ENCODE measurements at regions not wholly inside any gene's neighbourhood (a gene's known extent, or its start where the extent isn't known, plus 50 kb on each side); places are given as distances from the start of the nearest gene placed in this dataset.

DNA sequence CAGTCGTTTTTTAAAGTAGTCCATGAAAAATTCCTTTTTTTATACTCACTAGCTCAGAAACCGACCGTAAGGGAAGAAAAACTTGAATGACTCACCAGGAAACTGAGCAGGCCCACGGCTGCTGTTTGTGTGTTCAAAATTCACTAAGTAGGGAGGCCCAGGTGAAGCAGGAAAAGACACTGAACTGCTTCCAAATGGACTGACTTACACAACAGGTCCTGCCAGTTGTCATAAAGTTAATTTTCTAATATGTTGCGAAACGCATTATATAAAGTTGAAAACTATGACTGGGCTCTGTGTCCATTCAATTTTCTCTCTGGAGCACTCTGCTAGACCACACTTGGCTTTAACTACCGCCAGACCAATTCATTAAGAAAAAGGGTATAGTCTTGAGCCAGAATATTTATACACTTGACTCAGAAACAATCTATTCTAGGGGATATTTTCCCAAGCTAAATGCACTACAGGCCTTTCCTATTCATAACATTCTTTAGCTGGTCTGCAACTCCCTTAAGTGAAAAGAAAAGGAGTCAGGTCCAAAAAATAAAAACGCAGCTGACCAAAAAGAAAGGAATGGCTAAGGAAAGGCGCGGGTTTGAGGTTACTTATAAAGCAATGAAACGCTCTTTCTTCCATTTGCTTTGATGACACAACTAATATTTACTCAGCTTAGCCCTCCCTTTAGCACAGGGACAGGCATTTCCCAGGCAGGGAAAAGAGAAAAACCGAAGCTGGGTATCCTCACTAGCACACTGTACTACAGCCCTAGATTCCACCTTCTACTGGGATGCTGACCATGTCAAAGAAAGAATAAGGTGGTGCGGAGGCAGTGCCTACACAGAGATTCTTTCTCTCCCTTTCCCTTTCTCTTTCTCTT lies 306.3 kb upstream of the ESRRG start:
- no peak for DNase-seq

DNA sequence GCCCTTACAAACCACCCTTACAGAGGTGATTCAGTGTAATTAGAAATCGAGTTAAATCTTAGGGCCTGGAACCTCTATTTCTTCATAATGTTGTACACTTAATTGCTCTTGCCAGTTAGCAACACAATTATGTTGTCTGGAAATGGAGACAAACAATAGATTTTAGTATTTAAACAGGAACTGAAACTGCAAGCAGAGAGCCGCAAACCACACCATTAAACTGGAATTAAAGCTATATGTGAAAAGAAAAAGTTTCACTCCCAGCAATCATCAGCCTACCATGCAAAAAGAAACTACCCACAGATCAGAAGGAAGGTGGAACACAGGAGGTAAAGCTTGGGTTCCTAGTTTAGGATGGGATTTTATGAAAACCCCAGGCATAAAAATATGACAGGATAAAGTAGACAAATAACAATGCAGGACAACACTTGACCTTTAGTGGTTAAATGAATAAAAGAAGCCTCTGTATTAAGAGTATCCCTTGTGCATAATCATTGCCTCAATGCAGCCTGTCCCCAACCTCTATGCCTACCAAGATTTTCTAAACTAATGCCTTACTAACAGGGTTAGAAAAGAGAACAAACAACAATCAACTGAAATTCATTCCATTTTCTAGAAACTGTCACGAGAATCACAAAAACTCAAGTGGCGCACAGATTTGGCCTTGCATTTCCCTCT lies 304.3 kb upstream of the ESRRG start:
- no peak for DNase-seq

DNA sequence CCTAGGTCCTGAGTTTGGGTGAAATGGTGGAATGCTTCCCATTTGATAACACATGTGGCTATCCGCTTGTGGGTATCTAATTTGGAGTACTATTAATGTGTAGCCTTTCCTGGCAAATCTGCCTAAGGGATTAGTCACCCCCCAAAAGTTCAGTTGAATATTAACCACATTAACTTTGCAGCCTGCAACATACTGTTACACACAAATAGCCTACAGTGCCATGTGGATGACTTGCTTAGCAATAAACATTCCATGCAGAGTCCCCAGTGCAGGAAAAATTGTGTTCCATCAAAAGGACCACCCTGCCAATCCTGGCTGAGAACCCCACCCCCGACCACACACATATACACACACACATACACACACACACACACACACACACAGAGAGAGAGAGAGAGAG lies 303.3 kb upstream of the ESRRG start:
- DNase-seq: no peak

DNA sequence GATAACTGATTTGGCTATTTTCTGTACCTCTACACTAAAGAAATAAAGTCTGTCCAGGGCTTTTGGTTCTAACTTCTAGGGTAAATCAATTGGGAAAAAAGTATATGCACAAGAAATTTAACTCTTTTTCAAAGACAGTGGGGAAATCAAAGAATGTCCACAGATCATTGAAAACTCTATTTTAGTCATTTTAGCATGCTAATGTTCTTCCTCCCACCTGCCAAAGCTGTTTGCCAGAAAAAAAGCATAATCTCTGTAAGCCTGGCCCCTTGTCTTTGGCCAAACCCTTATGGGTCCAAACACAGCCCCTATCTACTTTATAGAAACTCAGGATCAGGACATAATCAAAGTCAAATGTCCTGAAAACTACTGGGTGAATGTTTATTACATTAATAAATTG lies 302.2 kb upstream of the ESRRG start:
- DNase-seq: no peak

DNA sequence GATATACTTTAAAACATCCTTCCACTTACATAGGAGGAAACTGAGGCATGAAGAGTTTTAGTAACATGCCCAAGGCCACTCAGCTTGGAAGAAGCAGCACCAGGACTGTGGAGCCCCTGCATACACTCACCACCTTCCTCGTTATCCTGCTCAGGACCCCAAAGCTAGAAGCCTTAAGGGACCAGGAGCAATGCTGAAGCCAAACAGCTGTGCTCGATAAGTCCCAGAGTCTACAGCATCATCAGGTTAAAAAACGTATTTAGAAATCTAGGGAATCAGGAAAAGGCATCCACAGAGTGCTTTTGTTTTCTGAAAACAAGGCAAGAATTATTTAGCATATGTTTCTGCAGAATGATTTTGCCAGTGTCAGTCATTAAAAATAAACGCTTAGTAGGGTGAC lies 301.7 kb upstream of the ESRRG start:
- DNase-seq: no peak

DNA sequence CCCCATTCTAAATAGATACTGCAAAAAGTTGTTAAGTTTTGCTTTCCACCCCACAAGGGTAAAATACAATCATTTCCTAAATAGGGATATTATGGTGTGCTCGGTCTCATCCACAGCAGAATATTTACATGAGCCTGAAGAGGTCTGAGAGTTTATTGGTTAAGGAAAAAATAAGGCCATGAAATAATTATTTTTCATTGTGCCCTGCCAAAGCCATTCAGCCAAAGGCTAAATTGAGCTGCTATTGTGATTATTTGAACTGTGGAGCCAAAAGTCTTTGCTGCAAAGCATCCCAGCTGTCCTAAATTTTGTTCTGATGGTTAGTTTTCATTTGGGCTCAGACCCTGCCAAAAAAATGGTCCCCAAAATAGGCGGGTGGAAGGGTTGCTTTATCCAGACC lies 298.7 kb upstream of the ESRRG start:
- DNase-seq: no peak

DNA sequence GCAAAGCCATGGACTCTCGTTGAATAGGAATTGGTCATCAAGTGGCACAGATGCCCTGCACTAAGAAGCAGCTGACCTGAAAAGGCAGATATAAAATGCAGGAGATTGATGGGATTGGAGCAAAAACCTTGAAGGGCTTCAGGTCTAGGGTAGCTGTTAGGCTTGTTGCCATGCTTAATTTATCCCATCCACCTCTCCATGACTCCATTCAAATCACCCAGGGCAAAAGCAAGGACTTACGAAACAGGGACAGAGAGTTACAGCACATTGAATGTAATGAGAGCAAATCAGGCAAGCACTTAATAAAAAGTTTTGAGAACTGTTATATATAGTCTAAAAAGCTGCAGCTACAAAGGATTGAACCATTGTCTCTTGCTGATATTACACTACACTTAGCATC lies 298.2 kb upstream of the ESRRG start:
- no peak for DNase-seq

DNA sequence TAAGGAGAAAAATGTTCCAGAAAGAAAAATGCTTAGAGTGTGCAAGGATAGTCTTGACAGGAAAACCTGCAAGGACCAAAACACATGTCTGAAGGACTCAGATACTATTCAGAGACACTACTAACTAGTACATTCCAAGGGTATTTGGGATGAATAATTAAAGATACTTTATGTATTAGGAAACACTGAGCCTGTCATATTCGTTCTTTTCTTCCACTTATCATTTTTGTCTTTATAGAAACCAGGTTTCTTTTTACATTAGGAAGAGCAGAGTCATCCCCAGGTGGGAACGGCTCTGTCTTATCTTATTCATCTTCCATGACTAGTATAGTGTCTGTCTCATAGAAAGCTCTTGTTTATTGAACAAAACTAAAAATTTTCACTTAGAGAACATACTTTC lies 296.2 kb upstream of the ESRRG start:
- DNase-seq: no peak

DNA sequence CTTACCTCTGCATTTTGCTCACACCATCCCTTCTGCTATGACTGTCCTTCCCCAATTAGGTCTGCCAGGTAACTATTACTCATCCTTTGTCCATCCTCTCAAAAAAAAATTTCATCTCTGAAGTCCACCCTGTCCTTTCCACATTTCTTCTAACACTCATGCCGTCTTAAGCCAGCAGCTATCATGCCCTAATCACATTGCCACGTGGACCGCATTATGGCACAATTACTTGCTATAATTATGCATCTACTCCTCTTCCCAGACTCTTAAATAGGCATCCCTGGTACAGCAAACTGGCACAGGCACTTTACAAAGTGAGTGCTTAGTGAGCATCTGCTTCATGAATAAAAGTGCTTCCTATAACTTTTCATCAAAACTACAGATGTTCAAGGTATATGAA lies 295.4 kb upstream of the ESRRG start:
- no peak for DNase-seq

DNA sequence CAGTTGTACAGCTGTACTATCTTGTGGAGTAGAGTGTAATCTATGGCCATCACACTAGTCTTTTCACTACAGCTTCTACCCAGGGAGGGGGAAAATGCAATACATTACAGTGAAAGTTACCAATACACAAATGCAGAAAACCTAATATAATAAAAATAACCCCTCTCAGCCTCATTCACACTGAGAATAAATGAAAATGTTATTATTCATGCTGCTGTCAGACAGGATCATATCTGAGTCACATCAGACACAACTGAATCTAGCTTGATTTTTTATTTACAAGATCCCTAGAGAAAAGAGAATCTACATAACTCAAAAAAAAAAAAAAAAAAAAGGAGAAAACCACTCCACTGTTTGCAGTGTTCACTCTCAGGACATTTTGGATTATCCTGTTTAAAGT lies 293.9 kb upstream of the ESRRG start:
- DNase-seq: no peak

DNA sequence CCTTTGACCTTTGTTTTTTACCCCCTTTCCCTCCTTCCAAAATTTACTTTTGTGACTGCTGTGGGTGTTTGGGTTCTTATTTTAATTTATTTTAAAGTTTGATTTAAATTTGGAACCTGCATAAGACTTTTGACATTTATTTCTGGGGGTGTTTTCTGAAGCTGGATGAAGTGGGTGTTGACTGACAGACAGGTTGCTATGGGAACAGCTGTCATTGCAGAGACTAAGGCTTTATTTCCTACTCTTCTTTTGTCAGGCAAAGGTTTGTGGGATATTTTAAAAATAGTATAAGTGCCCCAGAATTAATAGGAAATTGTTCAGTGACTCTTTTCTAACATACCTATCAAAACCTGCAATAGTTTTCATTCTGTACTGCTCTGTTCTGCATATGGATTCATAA lies 290.8 kb upstream of the ESRRG start:
- DNase-seq: no peak

DNA sequence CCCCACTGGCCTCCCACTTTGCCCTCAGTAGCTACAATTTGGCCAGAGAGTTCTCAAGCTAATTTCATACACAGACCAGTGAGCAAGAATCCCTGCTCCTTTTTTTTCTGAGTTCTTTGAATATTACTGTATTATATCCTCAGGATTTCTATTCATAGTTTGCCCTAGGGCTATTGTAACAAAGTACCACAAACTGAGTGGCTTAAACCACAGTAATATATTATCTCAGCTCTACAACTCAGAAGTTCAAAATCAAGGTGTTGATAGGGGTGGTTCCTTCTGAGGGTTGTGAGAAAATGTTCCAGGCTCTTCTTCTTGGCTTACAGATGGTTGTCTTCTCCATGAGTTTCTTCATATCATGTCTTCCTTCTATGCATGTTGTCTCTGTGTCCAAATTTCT lies 289.4 kb upstream of the ESRRG start:
- DNase-seq: no peak

DNA sequence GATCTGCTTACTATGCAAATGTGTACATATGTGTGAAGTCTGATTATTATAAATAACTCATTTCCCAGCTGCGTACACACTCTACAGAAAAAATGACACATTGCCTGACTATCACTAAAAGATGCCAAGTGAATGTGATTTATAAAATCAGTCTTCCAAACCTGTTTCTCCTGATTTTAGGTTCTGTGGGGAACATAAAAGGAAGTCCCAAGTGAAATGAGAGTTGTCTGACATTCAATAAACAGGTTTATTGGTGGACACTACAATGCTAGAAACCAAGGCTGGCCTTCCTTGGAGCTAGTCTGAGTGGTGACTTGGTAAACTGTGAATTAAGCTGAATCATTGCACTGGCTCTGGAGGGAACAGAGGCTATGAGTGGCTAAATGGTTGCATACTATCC lies 287.9 kb upstream of the ESRRG start:
- DNase-seq: no peak

DNA sequence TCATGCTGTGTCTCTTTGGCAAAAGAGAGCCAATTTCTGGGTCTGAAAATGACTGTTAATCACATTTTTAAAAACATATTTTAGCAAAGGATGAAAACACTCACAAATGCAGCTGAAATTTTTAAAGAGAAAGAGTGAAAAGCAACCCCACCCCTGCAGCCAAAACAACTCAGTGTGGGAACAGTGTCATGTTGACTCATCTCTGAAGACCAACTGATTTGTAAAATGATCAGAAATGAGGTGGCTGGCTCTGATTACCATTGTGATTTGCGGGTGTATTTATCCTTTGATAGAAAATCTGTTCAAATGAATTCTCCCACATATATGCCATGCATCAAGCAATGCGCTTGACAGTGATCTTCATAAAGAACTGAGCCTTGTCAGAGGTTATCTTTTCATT lies 287.0 kb upstream of the ESRRG start:
- no peak for DNase-seq

DNA sequence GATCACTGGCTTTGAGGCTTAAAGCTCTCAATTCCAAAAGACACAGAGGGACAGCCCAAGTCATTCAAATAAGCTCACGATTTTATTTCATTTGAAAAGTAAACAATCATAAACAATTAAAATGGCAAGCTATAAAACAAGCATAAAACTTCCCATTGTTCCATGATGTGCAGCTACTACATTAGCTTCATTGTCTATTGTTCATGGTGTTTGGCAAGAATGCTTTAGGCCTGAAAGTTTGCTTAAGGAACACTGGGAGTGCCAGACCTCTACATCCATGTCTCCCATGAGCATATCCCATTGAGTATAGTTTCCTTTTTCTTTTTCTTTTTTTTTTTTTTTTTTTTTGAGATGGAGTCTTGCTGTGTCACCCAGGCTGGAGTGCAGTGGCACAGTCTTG lies 286.1 kb upstream of the ESRRG start:
- no peak for DNase-seq

DNA sequence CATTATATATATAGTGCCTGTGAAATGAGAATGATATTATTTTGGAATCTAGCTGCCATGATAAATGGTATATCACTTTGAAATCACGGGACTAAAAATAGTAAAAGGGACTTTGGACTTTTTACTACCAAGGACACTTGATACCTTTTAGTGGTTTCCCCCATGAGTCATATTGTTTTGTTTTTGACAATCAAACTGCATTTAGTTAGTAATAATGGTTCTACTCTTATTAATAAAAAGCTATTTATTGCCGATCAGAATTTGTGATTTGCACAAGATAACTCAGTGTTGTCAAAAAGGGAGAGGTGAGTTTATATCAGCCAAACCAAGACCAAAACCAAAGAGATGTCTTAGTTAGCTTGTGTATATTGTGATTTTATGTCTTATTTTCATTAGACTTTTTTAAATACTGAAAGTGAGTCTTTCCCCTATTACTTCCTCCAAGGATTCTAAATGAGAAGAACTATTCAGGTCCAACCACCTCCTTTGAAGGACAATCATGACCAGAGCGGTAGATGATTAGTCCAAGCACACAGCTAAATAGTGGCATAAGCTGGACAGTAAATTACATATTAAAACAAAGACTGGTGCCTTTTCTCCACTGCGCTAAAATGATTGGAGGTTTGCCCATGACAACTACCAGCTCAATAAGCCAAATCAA lies 281.7 kb upstream of the ESRRG start:
- no peak for DNase-seq

DNA sequence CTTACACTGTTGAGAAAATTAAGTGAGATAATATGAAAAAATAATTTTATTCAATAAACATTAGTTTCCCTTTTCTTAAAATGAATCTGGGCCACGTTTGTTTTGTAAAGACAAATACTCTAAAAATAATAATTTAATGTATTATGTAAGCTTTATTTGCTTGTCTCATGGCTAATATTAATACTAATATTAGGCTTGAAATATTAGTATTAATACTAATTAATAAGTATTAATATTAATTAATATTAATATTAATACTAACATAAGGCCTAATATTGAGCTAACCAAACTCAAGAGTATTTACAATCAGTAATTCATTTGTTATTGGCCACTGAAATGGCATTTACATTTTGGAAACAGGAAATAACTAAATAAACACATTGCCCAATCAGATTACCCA lies 280.1 kb upstream of the ESRRG start:
- no peak for DNase-seq

DNA sequence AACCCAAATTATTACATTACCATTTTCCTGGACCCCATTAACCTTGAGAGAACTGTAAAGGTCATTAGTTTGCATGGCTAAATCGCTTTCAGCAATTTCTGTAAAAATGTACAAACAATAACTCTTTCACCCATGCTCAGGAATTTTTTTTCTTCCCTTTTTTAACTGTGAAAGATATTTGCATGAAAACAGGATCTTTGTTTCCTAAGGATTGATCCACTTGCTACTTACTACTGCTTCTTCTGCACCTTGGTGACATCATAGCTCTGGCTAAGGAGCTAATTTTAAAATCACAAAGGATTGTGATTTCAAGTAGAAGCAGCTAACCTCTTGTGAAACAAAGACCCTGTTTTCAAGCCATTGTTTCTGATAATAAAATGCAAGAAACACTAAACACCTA lies 274.6 kb upstream of the ESRRG start:
- DNase-seq: no peak

DNA sequence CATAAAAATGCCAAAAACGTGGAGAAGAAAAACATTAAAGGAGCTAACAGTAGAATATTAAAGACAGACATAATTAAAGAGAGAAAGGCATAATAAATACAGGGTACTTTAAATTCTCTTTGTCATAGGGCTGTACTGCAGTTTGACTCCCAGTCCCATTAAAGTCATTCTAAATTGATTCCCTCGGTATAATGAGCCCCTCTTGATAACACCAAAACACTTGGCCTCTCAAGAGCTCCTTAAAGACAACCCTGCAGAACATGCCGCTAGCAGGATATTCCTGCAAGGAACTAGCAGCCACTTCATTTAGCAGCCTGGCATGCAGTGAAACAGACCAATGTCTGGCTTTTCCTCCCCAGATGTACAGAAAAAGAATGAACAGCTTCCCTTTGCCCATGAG lies 273.8 kb upstream of the ESRRG start:
- DNase-seq: no peak

DNA sequence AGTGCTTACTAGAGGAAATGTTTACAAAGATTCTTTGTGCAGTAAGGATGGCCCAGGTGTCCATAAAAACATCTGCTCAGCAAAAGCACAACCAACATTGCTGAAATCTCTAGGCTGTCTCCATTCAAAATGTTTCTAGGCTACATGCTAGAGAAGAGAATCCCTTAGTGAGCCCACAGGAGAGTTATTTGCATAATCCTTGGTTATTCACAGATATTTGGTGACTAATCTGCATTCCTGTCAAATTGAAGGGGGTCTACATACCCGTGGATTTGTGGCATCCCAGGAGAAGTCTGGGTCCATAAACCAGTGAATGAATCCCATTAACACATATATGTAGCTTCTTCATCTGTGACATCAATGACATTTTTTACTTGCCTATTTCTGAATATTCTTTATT lies 261.3 kb upstream of the ESRRG start:
- no peak for DNase-seq

DNA sequence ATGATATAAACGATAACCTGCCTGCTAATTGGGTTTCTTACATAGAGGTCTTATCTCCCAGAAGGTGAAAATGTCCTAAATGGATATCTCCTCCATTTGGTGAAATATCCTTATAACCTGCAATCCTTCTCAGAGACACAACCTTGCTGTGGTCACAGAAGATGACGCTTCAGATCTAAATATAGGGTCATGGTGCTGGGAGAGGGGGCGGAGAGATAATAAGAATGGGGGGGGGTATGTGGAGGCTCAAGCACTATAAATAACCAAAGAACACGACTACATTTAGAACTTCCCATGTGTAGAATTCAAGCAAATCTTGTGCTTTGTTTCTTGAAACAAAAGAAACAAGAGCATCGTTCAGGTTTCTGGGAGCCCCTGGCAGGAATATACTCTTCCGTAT lies 260.6 kb upstream of the ESRRG start:
- no peak for DNase-seq

DNA sequence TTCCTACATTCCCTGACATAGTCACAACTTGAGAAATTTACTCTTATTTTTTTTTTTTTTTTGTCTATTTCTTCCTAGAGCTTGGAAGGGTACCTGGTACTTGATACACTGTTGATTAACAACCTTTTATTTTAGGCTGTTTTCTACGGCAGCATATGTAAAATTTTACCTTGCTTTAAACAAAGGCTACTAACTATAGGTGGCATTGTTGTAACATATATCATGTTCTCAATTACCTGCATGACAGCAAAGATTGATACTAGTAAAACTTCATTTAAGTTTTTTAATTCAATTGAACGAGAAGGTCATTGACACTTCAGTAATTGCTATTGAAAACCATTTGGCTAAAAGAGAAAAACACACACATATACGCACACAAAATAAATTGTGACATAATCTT lies 238.3 kb upstream of the ESRRG start:
- DNase-seq: no peak

DNA sequence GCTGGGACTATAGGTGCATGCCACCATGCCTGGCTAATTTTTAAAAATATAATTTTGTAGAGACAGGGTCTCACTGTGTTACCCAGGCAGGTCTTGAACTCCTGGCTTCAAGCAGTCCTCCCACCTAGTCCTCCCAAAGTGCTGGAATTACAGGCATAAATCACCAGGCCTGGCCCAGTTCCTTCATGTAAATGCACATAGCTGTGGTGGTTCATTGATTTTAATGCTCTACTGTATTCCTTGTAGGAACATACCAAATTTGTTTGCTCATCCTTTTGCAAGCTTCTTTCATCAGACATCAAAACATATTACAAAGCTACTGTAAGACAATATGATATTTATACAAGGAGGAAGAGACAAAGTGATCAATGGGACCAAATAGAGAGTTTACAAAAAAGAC lies 237.5 kb upstream of the ESRRG start:
- no peak for DNase-seq

DNA sequence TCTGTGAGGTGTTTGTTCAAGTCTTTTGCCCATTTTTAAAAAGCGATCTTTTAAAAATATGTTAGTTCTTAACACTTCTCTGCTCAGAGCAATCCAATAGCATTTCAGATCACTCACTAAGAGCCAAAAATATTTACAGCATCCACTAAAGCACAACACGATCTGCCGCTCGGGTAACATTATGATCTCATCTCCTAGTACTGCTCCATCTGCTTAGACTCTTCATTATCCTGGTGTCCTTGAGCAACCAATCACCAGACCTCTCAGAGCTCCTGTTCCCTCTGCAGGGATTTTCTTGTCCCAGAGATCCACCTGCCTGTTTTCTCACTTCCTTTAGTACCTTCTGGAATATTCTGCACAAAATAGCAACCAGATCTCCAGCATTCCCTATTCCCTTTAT lies 235.3 kb upstream of the ESRRG start:
- no peak for DNase-seq
